ACHN (cell line): ENCODE measurements at regions not wholly inside any gene's neighbourhood (a gene's known extent, or its start where the extent isn't known, plus 50 kb on each side); places are given as distances from the start of the nearest gene placed in this dataset.

Experiments
- DNase-seq: peaks from one replicate; pipeline ENCODE4 v3.0.0-alpha.2; 2015
- in situ Hi-C: cut with HindIII; loops from 2 replicates; pipeline ENCODE4 v1.10.0; 2017; ENCODE audit warnings: low sequenced_read_pairs, low pct_ligation_motif_present, low pct_unique_long_range_greater_than_20kb

GRCh38 chr12:30830751-30831150 is 76.0 kb upstream of the CAPRIN2 start:
- no peak for DNase-seq
- in situ Hi-C loops, result no loop called here

- in situ Hi-C loops, result no loop called here
- no peak for DNase-seq
Measured at GRCh38 chr12:30829876-30830275, 75.1 kb upstream of the CAPRIN2 start.

GRCh38 chr12:30828686-30829085 is 73.9 kb upstream of the CAPRIN2 start:
- DNase-seq, result peak; percentile 87
- in situ Hi-C loops, result no loop called here

GRCh38 chr12:30827101-30828066 is 72.6 kb upstream of the CAPRIN2 start:
- in situ Hi-C loops, result no loop called here
- no peak for DNase-seq

GRCh38 chr12:30826276-30826675 is 71.5 kb upstream of the CAPRIN2 start:
- DNase-seq, result no peak
- in situ Hi-C loops, result no loop called here

GRCh38 chr12:30825341-30825740 is 70.6 kb upstream of the CAPRIN2 start:
- in situ Hi-C loops, result no loop called here
- no peak for DNase-seq

GRCh38 chr12:30824311-30824710 is 69.6 kb upstream of the CAPRIN2 start:
- no peak for DNase-seq
- in situ Hi-C loops, result no loop called here

- in situ Hi-C loops, result no loop called here
Measured at GRCh38 chr12:30823764-30824163, 69.0 kb upstream of the CAPRIN2 start.

GRCh38 chr12:30823156-30823699 is 68.5 kb upstream of the CAPRIN2 start:
- in situ Hi-C loops, result no loop called here
- no peak for DNase-seq

More at GRCh38 chr12:30823764-30824163, 69.0 kb upstream of the CAPRIN2 start:
- DNase-seq, result no peak

GRCh38 chr12:30822385-30823155 is 67.8 kb upstream of the CAPRIN2 start:
- in situ Hi-C loops, result no loop called here
- DNase-seq, result no peak

GRCh38 chr12:30820406-30820946 is 65.7 kb upstream of the CAPRIN2 start:
- in situ Hi-C loops, result no loop called here
- no peak for DNase-seq

GRCh38 chr12:30818562-30818961 is 63.8 kb upstream of the CAPRIN2 start:
- in situ Hi-C loops, result no loop called here
- DNase-seq, result no peak

GRCh38 chr12:30816742-30817465 is 62.2 kb upstream of the CAPRIN2 start:
- in situ Hi-C loops, result no loop called here
- no peak for DNase-seq

GRCh38 chr12:30814295-30814655 is 59.5 kb upstream of the CAPRIN2 start:
- DNase-seq, result no peak
- in situ Hi-C loops, result no loop called here

GRCh38 chr12:30813525-30814294 is 59.0 kb upstream of the CAPRIN2 start:
- in situ Hi-C loops, result no loop called here

GRCh38 chr12:30811966-30812365 is 57.2 kb upstream of the CAPRIN2 start:
- DNase-seq, result no peak
- in situ Hi-C loops, result no loop called here

More at GRCh38 chr12:30813525-30814294, 59.0 kb upstream of the CAPRIN2 start:
- no peak for DNase-seq

GRCh38 chr12:30810918-30811317 is 56.2 kb upstream of the CAPRIN2 start:
- in situ Hi-C loops, result no loop called here
- DNase-seq, result no peak

GRCh38 chr12:30807695-30808034 is 52.9 kb upstream of the CAPRIN2 start:
- DNase-seq, result no peak
- in situ Hi-C loops, result no loop called here
